Astrocyte (in vitro differentiated cells and primary cell): ENCODE measurements at regions not wholly inside any gene's neighbourhood (a gene's known extent, or its start where the extent isn't known, plus 50 kb on each side); places are given as distances from the start of the nearest gene placed in this dataset.

Experiments used
- EZH2 ChIP-seq: IDR thresholded peaks from 2 replicates; pipeline ENCODE4 v1.6.1; 2012; ENCODE audit warnings: mild to moderate bottlenecking, low read length, inconsistent platforms; ENCODE audit not compliant: insufficient read depth
- TF ChIP-seq, protein P1 (sequence below): IDR thresholded peaks from 2 replicates; pipeline ENCODE4 v1.5.1; 2011; ENCODE audit warnings: low read depth, mild to moderate bottlenecking, inconsistent platforms, low read length, moderate library complexity; ENCODE audit not compliant: insufficient read depth

DNA sequence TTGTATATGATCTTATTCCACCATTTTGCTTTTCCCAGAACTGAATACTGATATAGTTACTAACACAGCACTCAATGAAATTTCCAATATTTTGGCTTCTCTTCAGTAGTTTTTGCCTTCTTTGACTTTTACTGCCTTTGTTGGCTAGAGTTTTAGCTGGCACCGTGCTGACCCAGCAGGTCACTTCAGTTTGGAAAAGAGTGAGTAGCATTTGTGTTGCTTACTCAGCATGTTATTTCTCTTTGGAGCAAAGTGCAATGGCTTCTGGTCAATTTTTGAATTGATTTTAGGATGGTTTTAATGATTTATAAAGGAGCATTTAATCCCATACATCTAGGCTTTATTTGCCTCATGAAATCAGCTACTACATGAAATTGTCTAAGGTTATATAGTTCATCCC, 119.2 kb downstream of the ETNK1 start:
- TF ChIP-seq EZH2, result no peak
- TF ChIP-seq, protein P1, sequence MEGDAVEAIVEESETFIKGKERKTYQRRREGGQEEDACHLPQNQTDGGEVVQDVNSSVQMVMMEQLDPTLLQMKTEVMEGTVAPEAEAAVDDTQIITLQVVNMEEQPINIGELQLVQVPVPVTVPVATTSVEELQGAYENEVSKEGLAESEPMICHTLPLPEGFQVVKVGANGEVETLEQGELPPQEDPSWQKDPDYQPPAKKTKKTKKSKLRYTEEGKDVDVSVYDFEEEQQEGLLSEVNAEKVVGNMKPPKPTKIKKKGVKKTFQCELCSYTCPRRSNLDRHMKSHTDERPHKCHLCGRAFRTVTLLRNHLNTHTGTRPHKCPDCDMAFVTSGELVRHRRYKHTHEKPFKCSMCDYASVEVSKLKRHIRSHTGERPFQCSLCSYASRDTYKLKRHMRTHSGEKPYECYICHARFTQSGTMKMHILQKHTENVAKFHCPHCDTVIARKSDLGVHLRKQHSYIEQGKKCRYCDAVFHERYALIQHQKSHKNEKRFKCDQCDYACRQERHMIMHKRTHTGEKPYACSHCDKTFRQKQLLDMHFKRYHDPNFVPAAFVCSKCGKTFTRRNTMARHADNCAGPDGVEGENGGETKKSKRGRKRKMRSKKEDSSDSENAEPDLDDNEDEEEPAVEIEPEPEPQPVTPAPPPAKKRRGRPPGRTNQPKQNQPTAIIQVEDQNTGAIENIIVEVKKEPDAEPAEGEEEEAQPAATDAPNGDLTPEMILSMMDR, result no peak
